ENCODE measurements at regions not wholly inside any gene's neighbourhood (a gene's known extent, or its start where the extent isn't known, plus 50 kb on each side); places are given as distances from the start of the nearest gene placed in this dataset.

DNA sequence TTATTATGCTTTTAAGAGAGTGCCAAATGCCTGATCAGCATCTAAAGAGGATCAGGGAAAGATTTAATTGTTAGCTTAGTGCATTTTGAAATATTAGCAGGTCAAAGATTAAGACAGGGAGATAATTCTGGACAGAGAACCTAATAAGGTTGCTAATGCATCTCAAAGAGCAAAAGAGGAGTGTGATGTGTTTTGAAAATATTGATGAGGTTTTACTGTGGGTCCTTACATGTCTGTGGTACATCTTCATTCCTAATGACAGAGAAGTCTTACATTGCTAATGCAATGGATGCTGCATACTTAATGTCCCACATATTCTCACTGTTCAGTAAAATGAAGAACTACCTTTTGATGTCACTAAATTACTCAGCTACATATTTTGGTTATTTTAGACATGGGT, 154.1 kb downstream of the TAF11L14 start:
- H3K27ac Mint-ChIP-seq (ENCODE audit: unreplicated experiment) = no peak overlapping the region
- DNase-seq = no peak
- no peak overlapping the region for H3K4me3 Mint-ChIP-seq (ENCODE audit: unreplicated experiment)
- peaks cover 2% of the 10 kb centered on the region for H3K27me3 Mint-ChIP-seq (ENCODE audit: unreplicated experiment)
- peaks cover 4% of the 10 kb centered on the region for H3K4me1 Mint-ChIP-seq (ENCODE audit: low read depth, unreplicated experiment)
- TF ChIP-seq, protein P1, sequence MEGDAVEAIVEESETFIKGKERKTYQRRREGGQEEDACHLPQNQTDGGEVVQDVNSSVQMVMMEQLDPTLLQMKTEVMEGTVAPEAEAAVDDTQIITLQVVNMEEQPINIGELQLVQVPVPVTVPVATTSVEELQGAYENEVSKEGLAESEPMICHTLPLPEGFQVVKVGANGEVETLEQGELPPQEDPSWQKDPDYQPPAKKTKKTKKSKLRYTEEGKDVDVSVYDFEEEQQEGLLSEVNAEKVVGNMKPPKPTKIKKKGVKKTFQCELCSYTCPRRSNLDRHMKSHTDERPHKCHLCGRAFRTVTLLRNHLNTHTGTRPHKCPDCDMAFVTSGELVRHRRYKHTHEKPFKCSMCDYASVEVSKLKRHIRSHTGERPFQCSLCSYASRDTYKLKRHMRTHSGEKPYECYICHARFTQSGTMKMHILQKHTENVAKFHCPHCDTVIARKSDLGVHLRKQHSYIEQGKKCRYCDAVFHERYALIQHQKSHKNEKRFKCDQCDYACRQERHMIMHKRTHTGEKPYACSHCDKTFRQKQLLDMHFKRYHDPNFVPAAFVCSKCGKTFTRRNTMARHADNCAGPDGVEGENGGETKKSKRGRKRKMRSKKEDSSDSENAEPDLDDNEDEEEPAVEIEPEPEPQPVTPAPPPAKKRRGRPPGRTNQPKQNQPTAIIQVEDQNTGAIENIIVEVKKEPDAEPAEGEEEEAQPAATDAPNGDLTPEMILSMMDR (IDR thresholded peaks at IDR 0.05; ENCODE audit: partially characterized antibody, unreplicated experiment) = no peak
- H3K9me3 Mint-ChIP-seq (ENCODE audit: unreplicated experiment) = peaks cover 2% of the 10 kb centered on the region
- peaks cover 4% of the 10 kb centered on the region for H3K36me3 Mint-ChIP-seq (ENCODE audit: unreplicated experiment)

DNA sequence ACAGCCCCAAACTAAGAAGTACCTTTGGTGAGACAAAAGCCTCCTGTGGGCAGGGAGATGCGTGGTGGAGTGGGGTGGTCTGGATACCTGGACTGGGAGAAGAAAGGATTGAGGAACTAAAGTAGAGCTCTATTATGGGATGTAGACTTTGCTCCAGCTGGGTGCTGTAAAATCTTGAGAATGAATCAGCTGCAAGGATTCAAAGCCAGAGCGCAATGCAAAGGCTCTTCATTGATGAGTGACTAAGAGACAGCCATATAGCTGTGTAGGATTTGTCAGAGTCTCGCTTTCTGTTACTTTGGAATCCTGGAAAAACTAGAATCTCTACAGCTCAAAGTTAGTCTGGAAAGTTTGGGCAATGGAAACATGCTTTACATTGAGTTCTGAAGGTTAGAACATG, 159.9 kb downstream of the TAF11L14 start:
- Mint-ChIP-seq H3K27ac (ENCODE audit: unreplicated experiment) (no peak overlapping the region), H3K4me1 (ENCODE audit: low read depth, unreplicated experiment) (peaks cover 6% of the 10 kb centered on the region), H3K36me3 (ENCODE audit: unreplicated experiment) (peaks cover 4% of the 10 kb centered on the region), H3K9me3 (ENCODE audit: unreplicated experiment) (peaks cover 2% of the 10 kb centered on the region), H3K4me3 (ENCODE audit: unreplicated experiment) (no peak overlapping the region), H3K27me3 (ENCODE audit: unreplicated experiment) (no peaks in the 10 kb centered on the region)
- DNase-seq = no peak
- TF ChIP-seq, protein P1 (IDR thresholded peaks at IDR 0.05; ENCODE audit: partially characterized antibody, unreplicated experiment) = no peak

DNA sequence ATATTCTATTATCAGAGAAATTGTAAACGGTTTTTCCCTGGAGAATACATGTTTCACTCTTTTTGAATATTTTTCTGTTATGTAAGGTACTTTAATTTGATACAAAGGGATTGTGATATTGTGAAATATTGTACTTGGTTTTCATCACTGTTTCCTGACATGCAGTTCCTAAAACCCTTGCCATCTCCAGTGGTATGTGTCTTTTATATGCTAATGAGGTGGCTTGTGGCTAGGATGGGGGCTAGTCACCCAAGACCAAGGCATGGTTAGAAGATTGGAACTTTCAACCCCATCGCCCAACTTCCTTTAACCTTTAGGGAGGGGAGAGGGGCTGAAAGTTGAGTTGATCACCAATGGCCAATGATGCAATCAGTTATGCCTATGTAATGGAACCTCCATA, 160.6 kb downstream of the TAF11L14 start:
- no peak overlapping the region for H3K27ac Mint-ChIP-seq (ENCODE audit: unreplicated experiment)
- TF ChIP-seq, protein P1 (IDR thresholded peaks at IDR 0.05; ENCODE audit: partially characterized antibody, unreplicated experiment) = no peak
- peaks cover 8% of the 10 kb centered on the region for H3K4me1 Mint-ChIP-seq (ENCODE audit: low read depth, unreplicated experiment)
- peaks cover 4% of the 10 kb centered on the region for H3K36me3 Mint-ChIP-seq (ENCODE audit: unreplicated experiment)
- DNase-seq = no peak
- no peak overlapping the region for H3K4me3 Mint-ChIP-seq (ENCODE audit: unreplicated experiment)
- no peaks in the 10 kb centered on the region for H3K27me3 Mint-ChIP-seq (ENCODE audit: unreplicated experiment)
- peaks cover 2% of the 10 kb centered on the region for H3K9me3 Mint-ChIP-seq (ENCODE audit: unreplicated experiment)

DNA sequence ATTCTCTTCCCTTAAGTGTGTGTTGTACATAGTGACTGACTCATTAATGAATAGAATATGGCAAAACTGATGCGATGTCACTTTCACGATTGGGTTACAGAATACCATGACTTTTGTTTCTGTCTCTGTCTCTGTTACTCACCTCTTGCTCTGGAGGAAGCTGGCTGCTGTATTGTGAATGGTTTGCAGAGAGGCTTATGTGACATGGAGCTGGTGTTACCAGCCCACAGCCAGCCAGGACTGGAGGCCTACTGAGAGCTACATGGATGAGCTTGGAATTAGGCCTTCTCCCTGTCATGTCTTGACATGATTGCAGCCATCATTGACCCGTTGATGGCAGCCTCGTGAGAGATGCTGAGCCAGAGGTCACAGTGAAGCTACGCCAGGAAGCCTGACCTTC, 161.9 kb downstream of the TAF11L14 start:
- H3K27me3 Mint-ChIP-seq (ENCODE audit: unreplicated experiment) = no peaks in the 10 kb centered on the region
- peak overlapping the region; percentile 28 for H3K27ac Mint-ChIP-seq (ENCODE audit: unreplicated experiment)
- no peak overlapping the region for H3K4me3 Mint-ChIP-seq (ENCODE audit: unreplicated experiment)
- H3K9me3 Mint-ChIP-seq (ENCODE audit: unreplicated experiment) = peaks cover 2% of the 10 kb centered on the region
- DNase-seq = no peak
- H3K36me3 Mint-ChIP-seq (ENCODE audit: unreplicated experiment) = peaks cover 4% of the 10 kb centered on the region
- TF ChIP-seq, protein P1 (IDR thresholded peaks at IDR 0.05; ENCODE audit: partially characterized antibody, unreplicated experiment) = no peak
- peaks cover 8% of the 10 kb centered on the region for H3K4me1 Mint-ChIP-seq (ENCODE audit: low read depth, unreplicated experiment)

DNA sequence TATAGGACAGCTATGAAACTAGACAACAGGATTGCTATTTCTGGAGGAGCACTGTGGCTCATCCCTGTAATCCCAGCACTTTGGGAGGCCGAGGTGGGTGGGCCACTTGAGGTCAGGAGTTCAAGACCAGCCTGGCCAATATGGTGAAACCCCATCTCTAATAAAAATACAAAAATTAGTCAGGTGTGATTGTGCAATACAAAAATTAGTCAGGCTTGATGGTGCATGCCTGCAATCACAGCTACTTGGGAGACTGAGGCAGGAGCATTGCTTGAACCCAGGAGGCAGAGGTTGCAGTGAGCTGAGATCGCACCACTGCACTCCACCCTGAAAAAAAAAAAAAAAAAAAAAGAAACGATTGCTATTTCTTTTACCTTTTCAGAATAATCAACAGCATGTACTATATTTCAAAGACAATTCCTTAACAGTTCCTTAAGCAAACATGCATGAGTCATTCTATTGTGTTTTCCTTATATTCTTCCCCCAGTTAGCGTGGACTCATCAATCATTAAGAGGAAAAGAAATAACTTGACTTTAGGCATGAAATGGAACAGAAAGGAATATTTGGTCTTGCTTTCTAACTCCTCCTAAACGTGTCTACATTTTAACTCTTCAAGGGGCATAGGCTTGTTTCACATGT, 162.6 kb downstream of the TAF11L14 start:
- Mint-ChIP-seq H3K36me3 (ENCODE audit: unreplicated experiment) (peaks cover 4% of the 10 kb centered on the region), H3K4me3 (ENCODE audit: unreplicated experiment) (no peak overlapping the region), H3K27ac (ENCODE audit: unreplicated experiment) (no peak overlapping the region), H3K4me1 (ENCODE audit: low read depth, unreplicated experiment) (peaks cover 8% of the 10 kb centered on the region), H3K27me3 (ENCODE audit: unreplicated experiment) (no peaks in the 10 kb centered on the region), H3K9me3 (ENCODE audit: unreplicated experiment) (peaks cover 2% of the 10 kb centered on the region)
- TF ChIP-seq, protein P1 (IDR thresholded peaks at IDR 0.05; ENCODE audit: partially characterized antibody, unreplicated experiment) = no peak
- DNase-seq = no peak

Measured in glutamatergic neuron (in vitro differentiated cells).